ENCODE measurements at regions not wholly inside any gene's neighbourhood (a gene's known extent, or its start where the extent isn't known, plus 50 kb on each side); places are given as distances from the start of the nearest gene placed in this dataset.

DNA sequence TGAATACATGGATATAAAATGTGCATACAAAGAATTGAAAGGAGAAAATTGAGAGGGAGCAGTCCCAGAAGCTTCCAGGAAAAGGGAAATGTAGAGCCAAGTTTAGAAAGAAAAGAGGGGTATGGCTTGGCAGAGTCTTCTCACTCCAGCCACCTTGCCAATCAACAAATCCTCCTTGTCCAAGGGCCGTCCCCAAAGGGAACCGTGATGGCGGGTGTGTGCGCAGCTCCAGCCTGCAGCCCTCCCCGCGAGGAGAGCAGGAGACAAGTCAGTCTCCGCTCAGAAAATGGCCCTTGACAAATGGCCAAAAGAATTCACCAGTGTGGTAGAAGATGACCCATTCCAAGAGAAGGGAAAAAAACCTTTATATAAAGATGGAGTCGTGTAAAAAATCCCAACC, 448.3 kb upstream of the POU3F3 start:
- no peaks in the 10 kb centered on the region for H3K4me1 ChIP-seq

DNA sequence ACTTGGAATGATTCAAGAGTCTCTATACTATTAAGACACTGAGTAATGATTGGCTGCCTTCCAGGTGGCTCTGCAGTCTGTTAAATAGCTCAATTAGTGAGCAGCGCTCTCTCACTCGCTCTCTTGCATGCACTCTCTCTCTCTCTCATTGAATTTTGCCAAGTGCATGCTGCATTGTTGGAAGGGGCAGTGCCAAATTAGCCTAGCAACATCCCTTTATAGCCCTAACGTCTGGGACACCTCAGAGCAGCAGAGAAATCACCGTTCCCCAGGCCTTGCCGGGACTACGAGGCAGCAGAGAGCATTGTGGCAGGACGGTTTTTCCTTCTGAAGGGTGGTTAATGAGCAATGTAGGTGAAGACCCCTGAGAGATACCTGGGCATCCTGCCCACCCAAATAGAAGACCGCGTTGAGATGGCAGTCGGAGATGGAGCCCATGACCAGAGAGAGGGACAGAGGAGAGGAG, 447.6 kb upstream of the POU3F3 start:
- no peak overlapping the region for H3K27ac ChIP-seq
- H3K27me3 ChIP-seq = no peaks in the 10 kb centered on the region
- no peaks in the 10 kb centered on the region for H4K20me1 ChIP-seq
- no peak overlapping the region for H3K4me2 ChIP-seq
- H3K4me3 ChIP-seq = no peak overlapping the region
- no peak overlapping the region for H3K9ac ChIP-seq
- no peaks in the 10 kb centered on the region for H3K36me3 ChIP-seq
- no peak for TF ChIP-seq Cebpa-rat (IDR thresholded peaks at IDR 0.05)
- H3K4me1 ChIP-seq = no peaks in the 10 kb centered on the region
- H3K9me3 ChIP-seq (replicated peaks in 1 of 11) = no peaks in the 10 kb centered on the region

More for the DNA sequence above, 448.3 kb upstream of the POU3F3 start:
- no peak overlapping the region for H3K9ac ChIP-seq
- H3K4me2 ChIP-seq = no peak overlapping the region
- H3K27ac ChIP-seq = no peak overlapping the region
- no peaks in the 10 kb centered on the region for H3K27me3 ChIP-seq
- H3K36me3 ChIP-seq = no peaks in the 10 kb centered on the region
- H4K20me1 ChIP-seq = no peaks in the 10 kb centered on the region
- H3K9me3 ChIP-seq (replicated peaks in 1 of 11) = no peaks in the 10 kb centered on the region
- TF ChIP-seq Cebpa-rat (IDR thresholded peaks at IDR 0.05) = no peak
- no peak overlapping the region for H3K4me3 ChIP-seq

DNA sequence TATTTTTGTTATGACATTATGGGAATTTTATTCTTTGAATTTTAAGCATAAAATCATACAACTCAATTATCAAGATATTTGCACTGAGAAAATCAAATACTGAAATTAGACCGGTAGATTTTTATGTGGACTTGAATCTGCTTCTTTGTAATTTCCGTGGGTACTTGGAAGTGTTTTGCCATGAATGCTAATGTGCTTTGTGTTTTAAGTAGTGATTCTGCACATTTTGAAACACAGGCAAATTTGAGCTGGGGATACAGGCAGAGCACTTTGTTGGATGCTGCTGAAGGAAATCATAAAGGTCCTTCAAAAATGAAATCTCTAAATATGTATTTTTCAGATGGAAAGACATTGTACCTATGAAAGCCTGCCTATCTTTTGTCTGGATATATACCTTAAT, 446.3 kb upstream of the POU3F3 start:
- H3K4me2 ChIP-seq = no peak overlapping the region
- H4K20me1 ChIP-seq = no peaks in the 10 kb centered on the region
- H3K27ac ChIP-seq = no peak overlapping the region
- H3K9me3 ChIP-seq (replicated peaks in 1 of 11) = no peaks in the 10 kb centered on the region
- H3K27me3 ChIP-seq = no peaks in the 10 kb centered on the region
- H3K9ac ChIP-seq = no peak overlapping the region
- no peak for TF ChIP-seq Cebpa-rat (IDR thresholded peaks at IDR 0.05)
- H3K36me3 ChIP-seq = no peaks in the 10 kb centered on the region
- H3K4me1 ChIP-seq = no peaks in the 10 kb centered on the region
- no peak overlapping the region for H3K4me3 ChIP-seq

DNA sequence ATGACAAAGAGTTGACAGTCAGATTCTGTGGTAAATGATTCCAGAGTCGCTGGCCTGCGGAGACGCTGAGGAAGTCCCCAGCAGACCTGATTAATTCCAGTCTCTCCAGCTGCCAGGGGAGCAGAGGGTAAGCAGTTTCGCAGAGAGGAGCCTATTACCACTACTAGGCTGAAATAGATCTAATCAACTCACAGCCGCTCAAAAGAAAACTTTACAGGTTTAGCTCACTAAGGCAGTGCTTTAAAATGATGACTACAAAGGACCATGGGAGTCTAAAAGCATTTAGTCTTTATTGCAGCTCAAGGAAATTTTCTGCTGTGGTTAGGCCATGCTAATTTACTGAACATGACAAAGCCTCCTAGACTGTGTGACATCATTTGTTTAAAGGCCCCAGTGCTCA, 445.6 kb upstream of the POU3F3 start:
- H3K27ac ChIP-seq = no peak overlapping the region
- H3K9me3 ChIP-seq (replicated peaks in 1 of 11) = no peaks in the 10 kb centered on the region
- no peak overlapping the region for H3K4me3 ChIP-seq
- no peak overlapping the region for H3K4me2 ChIP-seq
- H3K4me1 ChIP-seq = no peaks in the 10 kb centered on the region
- TF ChIP-seq Cebpa-rat (IDR thresholded peaks at IDR 0.05) = no peak
- no peaks in the 10 kb centered on the region for H4K20me1 ChIP-seq
- no peaks in the 10 kb centered on the region for H3K27me3 ChIP-seq
- H3K9ac ChIP-seq = no peak overlapping the region
- no peaks in the 10 kb centered on the region for H3K36me3 ChIP-seq

DNA sequence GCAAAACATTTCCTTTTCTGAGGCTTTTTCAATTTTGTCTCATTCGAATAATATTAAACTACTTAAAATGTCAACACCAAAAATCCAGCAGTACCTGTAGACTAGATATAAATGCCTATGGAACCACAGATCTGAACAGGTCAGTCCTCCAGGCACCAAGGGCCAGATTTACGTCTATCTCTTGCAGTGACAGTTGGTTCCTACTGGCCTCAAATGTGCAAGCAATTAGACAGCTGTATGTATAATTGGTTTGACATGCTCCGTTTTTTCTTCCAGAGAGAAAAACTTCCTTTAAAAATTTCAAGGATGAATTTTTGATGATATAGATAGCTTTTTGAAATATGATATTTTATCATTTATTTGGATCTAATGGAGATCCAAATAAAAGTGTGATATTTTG, 443.8 kb upstream of the POU3F3 start:
- TF ChIP-seq Cebpa-rat (IDR thresholded peaks at IDR 0.05) = no peak
- H3K4me2 ChIP-seq = no peak overlapping the region
- H3K9me3 ChIP-seq (replicated peaks in 1 of 11) = no peaks in the 10 kb centered on the region
- no peak overlapping the region for H3K4me3 ChIP-seq
- no peaks in the 10 kb centered on the region for H3K27me3 ChIP-seq
- H3K36me3 ChIP-seq = no peaks in the 10 kb centered on the region
- H3K4me1 ChIP-seq = no peaks in the 10 kb centered on the region
- H3K9ac ChIP-seq = no peak overlapping the region
- no peaks in the 10 kb centered on the region for H4K20me1 ChIP-seq
- no peak overlapping the region for H3K27ac ChIP-seq

DNA sequence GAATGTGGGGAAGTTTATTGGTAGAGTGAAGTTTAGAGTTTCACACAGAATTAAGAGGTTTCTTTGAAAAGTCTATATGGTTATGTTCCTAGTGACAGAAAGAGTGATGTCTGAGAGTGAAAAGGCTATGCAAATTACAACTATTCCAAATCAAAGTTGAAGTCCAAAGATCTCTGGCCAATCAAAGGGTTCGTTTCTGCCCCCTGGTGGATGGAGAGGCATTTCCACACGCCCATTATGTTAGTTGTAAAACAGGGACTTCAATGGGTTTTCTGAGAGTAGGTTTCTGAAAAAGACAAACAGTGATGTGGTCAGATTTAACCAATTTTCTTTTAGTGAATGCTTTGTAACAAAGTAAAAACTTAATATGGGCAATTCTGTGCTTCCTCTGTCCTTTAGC, 441.5 kb upstream of the POU3F3 start:
- no peaks in the 10 kb centered on the region for H3K4me1 ChIP-seq
- no peak overlapping the region for H3K27ac ChIP-seq
- H3K9me3 ChIP-seq (replicated peaks in 1 of 11) = no peaks in the 10 kb centered on the region
- no peak for TF ChIP-seq Cebpa-rat (IDR thresholded peaks at IDR 0.05)
- no peaks in the 10 kb centered on the region for H3K36me3 ChIP-seq
- H3K4me2 ChIP-seq = no peak overlapping the region
- H4K20me1 ChIP-seq = no peaks in the 10 kb centered on the region
- H3K4me3 ChIP-seq = no peak overlapping the region
- no peaks in the 10 kb centered on the region for H3K27me3 ChIP-seq
- no peak overlapping the region for H3K9ac ChIP-seq

DNA sequence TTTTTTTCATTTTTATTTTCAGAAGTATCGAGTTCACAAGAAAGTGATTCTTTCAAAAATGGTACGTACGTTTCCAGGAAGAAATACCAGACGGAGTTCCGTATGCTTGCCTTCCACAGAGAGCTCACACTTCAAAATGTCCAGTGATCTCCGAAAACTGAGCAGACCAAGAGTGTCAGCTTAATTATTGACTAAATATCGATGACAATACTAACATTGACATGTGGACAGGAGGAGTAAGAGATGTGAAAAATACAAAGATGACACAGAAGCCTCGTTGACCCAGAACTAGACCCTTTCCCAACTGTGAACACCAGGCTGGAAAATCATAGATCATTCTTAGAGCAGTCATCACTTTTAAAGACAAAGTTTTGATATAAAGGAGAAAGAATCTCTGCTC, 440.0 kb upstream of the POU3F3 start:
- Histone ChIP-seq H3K9ac (no peak overlapping the region), H3K9me3 (replicated peaks in 1 of 11) (no peaks in the 10 kb centered on the region), H3K27ac (no peak overlapping the region), H4K20me1 (no peaks in the 10 kb centered on the region), H3K36me3 (no peaks in the 10 kb centered on the region), H3K4me3 (no peak overlapping the region), H3K4me2 (no peak overlapping the region), H3K4me1 (no peaks in the 10 kb centered on the region), H3K27me3 (no peaks in the 10 kb centered on the region)
- TF ChIP-seq Cebpa-rat (IDR thresholded peaks at IDR 0.05) = no peak

DNA sequence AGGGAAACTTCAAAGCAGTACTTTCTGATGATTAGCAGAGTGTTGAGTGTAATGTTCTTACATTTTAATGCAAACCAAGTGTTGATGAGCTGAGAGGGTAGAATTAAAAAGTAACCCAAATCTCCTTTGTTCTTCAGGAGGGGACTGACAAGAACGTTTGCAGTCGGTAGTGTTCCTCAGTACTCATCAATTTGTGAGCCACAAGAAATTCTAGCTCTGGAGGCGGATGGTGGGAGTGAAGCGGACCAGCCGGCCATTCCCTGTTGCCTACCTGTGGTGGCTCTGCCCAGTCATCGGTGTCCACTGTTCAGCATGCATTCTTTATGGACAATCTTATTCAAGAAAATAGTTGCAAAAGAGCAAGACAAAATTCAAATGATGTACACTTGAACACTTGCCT, 438.6 kb upstream of the POU3F3 start:
- Histone ChIP-seq H3K27me3 (no peaks in the 10 kb centered on the region), H3K9me3 (replicated peaks in 1 of 11) (no peaks in the 10 kb centered on the region), H3K27ac (no peak overlapping the region), H3K4me3 (no peak overlapping the region), H3K4me1 (no peaks in the 10 kb centered on the region), H3K4me2 (no peak overlapping the region), H4K20me1 (no peaks in the 10 kb centered on the region), H3K36me3 (no peaks in the 10 kb centered on the region), H3K9ac (no peak overlapping the region)
- no peak for TF ChIP-seq Cebpa-rat (IDR thresholded peaks at IDR 0.05)

DNA sequence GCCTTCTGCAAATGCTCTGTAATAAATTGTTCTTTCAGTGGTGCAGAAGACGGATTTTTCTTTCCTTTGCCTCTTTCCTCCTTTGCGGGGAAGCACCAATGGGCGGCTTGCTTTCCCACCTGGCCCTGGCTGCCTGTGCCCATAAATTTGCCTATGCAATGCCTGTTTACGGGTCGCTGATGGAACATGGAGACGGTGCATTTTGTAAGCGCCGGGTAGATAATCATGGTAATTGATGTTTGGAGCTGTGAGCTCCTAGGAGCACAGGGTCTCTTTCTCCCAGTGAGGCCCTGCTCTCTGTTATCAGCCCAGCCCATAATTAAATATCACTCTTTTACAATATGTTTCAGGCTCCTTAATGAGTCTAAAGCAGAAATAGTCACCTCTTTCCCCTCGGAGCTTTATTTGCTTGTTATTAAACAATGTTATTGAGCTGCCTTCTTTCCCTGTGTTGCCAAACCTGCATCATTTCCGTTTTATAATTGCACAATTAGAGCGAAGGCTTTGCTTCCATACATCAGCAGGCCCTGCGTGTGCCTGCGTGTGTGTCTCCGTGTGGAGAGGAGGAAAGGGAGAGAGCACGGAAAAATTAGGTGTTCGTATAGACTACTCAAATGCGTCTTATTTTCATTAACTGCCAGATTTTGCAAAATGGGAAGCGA, 437.4 kb upstream of the POU3F3 start:
- no peaks in the 10 kb centered on the region for H3K36me3 ChIP-seq
- no peak overlapping the region for H3K4me3 ChIP-seq
- H3K9me3 ChIP-seq (replicated peaks in 1 of 11) = no peaks in the 10 kb centered on the region
- no peak overlapping the region for H3K27ac ChIP-seq
- no peak for TF ChIP-seq Cebpa-rat (IDR thresholded peaks at IDR 0.05)
- H3K4me2 ChIP-seq = no peak overlapping the region
- H4K20me1 ChIP-seq = no peaks in the 10 kb centered on the region
- H3K4me1 ChIP-seq = no peaks in the 10 kb centered on the region
- H3K27me3 ChIP-seq = no peaks in the 10 kb centered on the region
- H3K9ac ChIP-seq = no peak overlapping the region

DNA sequence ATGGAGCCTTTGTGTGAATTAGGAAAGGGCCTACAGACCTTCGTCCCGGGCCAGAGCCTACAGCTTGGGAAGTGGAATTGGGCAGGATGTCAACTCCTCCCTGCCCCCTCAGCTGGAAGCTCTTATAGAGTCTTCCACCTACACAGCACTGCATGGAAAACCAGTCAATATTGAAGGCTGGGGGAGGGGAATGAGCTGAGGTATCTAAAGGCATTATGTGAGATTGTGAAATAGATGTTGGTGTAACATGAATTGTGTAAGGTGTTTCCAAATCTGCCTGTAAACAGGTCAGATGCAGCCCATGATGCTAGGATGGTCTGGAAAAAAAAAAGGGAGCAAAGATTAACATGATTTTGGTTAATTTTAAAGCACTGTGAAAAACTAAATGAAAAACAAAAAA, 433.5 kb upstream of the POU3F3 start:
- Histone ChIP-seq H3K36me3 (no peaks in the 10 kb centered on the region), H4K20me1 (no peaks in the 10 kb centered on the region), H3K27ac (no peak overlapping the region), H3K4me2 (no peak overlapping the region), H3K27me3 (no peaks in the 10 kb centered on the region), H3K9me3 (replicated peaks in 1 of 11) (no peaks in the 10 kb centered on the region), H3K4me3 (no peak overlapping the region), H3K4me1 (no peaks in the 10 kb centered on the region), H3K9ac (no peak overlapping the region)
- TF ChIP-seq Cebpa-rat (IDR thresholded peaks at IDR 0.05) = 0 out of 22 replicates have a peak, but pooled peaks of 1 of the 11 experiments have one; percentile 12

Data from BLaER1 treated with 17β-estradiol and CSF1 and Interleukin-3, amounts not matched to agents 10 nM and 100 nM (cell line).